Glomerular endothelial cell (primary cell): ENCODE measurements at regions not wholly inside any gene's neighbourhood (a gene's known extent, or its start where the extent isn't known, plus 50 kb on each side); places are given as distances from the start of the nearest gene placed in this dataset.

ENCODE experiments used
- DNase-seq: peaks from one replicate; pipeline ENCODE4 v3.0.0-alpha.2; 2011; ENCODE audit warnings: low read depth, low spot score; ENCODE audit errors: extremely low read depth

DNA sequence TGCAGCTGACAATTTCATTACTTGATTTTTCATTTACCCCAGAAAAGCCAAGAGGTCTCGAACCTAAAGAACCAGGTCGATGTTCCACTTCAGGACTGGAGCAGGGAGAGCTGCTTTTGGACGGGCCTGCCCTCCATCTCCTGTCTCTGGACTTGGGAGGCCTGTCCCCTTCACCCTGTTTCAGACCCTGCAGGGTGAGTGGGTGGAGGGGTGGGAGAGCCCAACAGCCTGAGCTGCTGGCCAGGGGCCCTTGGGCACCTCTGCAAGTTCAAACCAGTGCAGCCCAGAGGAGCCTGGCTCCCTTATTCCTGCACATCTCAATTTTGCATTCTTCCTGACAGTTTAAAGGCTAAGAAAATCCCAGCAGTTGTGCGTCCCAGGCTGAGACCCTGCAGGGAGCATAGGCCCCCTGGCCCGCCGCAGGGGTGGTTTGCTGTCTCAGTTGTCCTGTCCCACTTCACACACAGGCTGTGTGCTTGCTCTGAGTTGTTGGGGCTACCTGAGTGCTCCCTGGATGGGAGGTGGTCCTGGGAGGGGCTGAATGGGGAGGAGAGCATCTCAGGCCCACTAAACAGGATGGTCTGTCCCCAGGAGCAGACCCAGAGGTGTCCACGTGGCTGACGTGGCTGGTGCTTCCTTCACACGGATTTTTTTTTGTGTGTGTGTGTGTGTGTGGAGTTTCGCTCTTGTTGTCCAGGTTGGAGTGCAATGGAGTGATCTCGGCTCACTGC, 443.7 kb downstream of the PTPRU start:
- no peak for DNase-seq

DNA sequence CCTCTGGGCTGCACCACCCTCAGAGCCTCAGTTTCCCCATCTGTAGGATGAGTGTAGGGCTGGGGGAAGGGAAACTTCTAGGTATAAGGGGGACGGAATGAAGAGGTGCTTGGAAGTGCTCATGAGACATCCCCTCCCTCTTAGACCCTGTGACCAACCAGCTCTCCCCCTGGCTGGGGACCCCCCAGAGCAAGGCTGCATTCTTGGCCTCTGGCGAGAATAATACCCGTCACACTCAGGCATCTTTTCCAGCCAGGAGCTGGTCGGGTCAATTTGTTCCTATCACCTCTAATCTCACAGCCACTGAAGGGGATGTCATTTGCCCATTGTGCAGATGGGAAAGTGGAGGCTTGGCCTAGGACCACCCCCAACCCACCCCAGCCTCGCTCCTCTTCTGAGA, 443.0 kb downstream of the PTPRU start:
- DNase-seq = no peak

DNA sequence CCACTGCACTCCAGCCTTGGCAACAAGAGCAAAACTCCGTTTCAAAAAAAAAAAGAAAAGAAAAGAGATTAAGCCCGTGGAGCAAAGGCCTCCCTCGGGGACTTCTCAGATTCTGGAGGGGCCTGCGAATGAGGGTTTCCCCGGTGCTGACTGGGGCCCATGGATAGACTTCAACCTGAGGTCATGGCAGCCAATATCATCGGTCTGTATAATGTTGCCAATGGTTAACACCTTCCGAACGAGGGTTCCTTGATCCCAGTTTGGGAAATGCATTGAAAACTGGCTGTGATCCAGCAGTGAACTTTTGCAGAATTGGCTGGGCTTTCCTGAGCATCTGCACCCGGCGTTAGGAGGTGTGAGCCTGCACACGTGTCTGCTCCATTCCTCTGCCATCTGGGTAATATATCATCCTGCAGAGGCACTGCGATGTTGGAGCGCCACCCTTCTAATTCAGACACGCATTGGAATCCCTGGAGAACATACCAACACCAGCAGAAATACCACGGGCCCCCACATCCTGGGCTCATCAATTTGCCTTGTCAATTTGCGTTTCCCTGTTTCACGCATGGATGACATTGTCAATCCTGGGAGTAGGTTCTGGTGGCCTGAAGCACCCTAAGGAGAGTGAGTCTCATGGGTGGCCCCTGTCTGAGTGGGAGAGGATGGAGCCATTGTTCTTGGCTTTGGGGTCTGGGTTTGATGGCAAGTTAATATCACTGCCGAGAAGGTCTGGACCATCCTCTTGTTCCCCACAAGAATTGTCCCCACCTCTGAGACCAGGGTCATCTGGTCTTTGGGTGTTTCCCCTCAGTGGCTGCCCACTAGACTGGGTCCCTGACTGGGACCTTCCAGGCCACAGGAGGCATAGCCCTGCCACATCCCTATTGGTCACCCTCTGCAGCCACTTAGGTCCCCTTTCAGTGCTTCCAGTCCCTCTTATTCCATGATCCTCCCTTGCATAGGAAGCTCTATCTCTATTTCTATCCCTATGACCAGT, 441.0 kb downstream of the PTPRU start:
- DNase-seq = no peak

DNA sequence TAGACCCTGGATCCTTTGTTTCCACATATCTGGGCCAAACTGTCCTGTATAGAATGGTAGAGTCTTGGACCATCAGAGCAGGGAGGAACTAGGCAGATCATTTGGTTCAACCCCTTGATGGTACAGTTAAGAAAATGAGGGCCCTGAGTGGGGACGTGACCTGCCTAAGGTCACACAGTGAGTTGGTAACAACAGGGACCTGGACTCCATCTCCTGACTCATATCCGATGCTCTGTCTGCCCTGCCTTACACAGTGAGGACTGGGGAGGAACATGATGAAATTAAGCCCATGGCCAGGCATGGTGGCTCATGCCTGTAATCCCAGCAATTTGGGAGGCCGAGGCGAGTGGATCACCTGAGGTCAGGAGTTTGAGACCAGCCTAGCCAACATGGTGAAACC, 440.2 kb downstream of the PTPRU start:
- DNase-seq = no peak

DNA sequence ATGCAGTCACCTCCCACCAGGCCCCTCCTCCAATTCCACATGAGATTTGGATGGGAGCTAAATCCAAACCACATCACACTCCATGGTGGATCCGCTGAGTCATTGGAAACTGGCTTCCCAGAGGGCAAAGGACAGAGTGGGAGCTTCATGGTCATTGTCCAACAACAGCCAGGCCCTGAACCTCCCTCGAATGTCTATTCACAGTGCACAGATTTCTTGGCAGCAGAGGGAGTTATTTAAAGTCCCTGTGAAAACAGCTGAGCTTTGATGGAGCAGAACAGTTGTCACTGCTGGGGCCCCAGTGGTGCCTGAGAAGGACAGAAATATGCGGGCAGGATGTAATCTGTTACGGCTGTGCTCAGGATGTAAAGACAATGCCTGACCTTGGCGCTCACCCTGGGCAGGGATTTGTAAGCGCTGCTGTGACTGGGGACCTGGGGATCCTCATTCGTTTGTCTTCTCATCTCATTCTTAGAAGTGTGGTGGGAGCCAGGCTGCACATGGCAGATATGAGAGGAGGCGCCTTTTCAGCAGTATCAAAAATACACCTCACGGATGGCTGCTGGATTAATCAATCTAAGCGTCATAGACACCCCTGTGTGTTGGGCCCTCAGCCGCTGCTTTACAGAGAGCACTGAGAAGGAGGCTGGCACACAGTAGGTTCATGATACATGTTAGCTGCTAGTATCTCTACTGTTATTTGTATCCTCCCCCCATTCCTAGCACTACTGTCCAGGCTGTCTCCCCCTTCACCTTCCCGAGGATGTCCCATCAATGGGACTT, 439.4 kb downstream of the PTPRU start:
- DNase-seq = no peak

DNA sequence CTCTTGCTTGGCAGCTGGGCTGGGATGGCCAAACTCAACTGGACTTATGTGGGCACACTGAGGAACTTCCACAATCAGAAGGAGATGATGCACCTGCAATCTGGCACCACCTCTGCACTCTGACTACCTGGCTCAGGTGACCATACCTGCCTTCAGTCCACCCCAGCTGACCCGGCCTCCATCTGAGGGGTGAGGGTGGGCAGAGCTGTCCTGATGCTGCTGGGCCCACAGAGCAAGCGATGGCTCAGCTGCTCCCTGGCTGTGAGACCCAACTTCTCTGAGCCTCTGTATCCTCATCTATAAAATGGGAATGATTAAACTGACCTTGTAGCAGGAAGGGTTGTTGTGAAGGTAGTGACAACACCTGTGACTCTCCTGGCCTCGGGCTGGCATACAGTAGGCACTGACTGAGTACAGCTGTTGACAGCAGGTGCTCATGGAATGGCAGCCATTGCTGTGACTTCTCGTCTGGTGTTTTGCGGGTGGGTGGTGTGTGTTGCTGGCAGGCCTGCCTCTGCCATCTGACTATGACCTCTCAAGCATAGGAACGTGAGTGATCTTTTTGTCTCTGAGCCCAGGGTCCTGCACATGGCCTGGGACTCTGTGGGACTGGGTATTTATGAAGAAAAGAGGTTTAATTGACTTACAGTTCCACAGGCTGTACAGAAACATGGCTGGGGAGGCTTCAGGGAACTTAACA, 438.5 kb downstream of the PTPRU start:
- DNase-seq = no peak

DNA sequence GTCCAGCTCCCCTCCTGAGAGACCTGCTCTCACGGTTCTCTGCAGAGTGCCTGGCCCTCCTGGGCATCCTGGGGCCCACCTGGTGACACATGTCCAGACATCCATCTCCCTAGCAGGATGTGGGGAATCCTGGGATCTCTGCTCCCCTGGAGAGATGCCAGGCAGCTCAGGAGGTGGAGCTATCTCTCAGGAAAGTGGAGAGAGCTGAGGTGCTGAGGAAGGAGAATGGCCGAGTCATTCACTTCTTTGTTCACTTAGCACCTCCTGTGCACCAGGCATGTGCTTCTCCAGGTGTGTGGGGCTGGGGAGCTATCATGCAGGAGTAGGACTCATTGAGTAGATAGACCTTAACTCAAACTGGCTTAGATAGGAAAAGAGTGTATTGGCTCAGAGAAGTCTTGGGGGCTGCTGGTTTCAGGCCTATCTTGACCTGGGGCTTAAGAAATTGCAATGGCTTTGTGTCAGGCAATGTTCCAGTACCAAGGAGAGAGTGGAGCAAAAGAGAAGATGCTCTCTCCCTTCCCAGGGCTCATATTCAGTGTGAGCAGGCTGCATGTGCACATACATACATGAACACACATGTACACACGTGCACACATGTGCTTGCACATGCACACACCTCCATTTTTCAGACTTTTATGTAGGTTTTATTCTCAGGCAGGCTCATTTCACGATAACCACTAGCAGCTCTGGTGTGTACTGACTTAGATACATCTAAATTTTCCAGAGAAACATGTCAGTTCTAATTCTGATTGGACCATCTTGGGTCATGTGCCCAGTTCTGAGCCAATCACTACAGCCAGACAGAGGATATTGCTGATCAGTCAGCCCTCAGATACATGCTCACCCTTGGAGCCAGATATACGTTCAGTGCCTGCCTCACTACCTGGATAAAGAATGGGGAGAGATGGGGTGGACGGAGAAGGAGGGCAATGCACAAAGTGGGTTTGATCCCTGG, 437.6 kb downstream of the PTPRU start:
- DNase-seq = no peak

DNA sequence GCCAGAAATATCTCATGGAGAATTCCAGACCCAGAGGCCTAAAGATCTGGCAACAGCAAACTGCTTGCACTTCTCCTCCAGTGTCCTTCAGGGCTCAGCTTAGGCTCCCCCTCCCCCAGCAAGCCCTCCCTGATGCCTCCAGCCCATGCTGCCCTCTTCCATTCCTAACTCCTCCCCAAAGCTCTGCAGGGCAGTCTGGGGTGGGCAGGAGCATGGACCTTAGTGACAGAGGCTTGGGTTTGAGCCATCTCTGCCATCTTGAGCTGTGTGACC, 436.8 kb downstream of the PTPRU start:
- no peak for DNase-seq

DNA sequence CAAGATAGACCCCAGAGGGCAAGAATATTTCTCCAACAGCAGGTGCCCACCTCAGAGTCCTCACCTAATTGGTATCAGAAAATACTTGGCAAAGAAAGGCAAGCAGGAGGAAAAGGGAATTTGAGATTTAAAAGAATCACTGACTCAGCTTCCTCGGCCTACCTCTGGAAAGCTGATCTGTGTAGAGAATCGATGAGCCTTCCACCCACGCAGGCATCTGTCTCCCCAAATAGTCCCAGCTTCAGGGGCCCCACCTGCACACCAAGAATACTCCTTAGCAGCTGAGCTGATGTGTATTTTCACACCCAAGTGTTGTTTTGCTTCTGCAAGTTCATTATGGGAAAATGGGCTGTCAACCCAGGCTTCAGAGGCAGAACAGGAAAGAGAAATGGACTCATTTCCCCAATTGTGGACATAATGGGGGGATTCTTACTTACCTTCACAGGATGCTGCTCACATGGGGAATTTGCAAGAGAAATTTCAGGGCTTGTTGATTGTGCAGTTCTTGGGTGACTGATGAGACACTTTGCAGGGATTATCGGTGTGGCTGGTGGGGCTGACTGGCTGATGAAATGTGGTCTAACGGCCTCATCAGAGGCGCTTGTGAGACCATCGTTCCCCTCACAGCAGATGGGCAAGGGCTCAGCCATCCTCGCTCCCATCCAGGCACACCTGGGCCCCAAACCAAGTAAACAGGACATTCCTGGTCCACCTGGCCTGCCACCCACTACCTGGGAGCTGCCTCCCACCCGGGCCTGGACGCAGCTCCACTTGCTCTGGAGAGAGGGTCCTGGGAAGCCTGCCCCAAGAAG, 436.3 kb downstream of the PTPRU start:
- DNase-seq = no peak

DNA sequence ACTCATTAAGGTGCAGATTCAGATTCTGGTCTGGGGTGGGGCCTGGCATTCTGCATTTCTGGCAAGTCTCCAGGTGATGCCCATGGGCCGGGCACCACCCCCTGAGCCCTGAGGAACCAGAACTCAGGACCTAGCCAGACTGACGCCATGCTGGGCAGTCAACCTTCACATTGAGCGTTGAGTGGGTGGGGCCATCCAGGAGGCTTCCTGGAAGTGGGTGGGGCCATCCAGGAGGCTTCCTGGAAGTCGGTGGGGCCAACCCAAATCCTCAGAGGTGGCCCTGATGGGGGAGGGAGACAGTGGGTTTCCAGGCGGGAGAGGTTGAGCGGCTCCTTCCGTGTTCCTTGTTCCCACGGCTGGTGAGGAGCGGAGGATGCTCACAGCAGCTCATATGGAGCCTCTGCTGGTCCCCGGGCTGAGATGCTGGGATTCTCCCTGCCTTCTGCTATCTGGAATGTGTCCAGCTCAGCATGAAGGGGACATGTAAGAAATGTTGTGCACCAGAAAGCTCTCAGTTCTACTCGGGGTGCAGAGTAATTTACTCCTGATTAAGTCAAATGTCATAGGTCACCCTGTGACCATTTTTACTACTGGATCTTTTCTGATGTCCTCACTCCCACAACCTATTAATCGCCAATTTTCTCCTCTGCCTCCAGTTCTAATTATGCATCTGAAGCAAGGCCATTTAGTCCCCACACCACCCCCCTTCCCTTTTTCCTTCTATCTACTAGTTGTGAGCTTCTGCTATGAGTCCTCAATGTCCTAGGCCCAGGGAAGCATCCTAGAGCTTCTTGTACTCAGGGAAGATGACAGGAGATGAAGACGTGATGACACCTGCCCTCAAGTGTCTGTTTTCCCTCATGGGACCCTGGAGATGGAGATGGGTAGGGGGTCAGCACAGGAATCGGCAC, 435.4 kb downstream of the PTPRU start:
- no peak for DNase-seq

DNA sequence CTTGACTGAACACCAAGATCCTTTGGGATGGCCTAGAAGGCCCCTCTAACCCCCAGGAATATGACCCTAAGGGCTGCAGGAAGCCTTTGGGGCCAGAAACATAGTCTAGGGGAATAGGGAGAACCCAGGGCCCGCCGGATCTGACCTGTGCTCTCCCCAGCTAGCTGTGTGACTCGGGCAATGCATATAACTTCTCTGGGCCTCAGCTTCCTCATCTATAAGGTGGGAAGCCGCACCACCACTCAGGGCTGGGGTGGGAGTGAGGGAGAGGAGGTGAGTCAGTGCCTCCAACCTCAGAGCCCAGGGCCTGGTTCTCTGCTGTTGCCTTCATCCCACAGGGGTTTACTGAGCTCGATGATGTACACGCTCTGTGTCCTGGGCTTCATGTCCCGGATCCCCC, 434.4 kb downstream of the PTPRU start:
- no peak for DNase-seq

DNA sequence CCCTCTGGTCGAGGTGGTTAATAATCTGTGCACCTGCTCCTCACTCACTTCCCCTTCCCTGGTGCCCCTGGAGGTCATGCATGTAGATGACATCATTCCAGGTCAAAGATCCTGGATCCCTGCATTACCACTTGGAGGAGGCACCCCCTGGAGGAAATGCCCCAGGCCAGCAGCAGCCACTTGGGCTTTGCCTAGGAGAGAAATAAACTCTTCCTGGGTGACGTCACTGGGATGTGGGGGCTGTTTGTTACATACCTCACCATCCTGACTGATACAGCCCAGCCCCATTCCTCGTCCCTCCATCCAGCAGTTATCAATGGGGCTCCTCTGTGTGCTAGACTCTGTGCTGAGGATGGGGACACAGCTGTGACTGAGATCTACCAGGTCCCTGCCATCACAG, 433.6 kb downstream of the PTPRU start:
- DNase-seq = no peak

DNA sequence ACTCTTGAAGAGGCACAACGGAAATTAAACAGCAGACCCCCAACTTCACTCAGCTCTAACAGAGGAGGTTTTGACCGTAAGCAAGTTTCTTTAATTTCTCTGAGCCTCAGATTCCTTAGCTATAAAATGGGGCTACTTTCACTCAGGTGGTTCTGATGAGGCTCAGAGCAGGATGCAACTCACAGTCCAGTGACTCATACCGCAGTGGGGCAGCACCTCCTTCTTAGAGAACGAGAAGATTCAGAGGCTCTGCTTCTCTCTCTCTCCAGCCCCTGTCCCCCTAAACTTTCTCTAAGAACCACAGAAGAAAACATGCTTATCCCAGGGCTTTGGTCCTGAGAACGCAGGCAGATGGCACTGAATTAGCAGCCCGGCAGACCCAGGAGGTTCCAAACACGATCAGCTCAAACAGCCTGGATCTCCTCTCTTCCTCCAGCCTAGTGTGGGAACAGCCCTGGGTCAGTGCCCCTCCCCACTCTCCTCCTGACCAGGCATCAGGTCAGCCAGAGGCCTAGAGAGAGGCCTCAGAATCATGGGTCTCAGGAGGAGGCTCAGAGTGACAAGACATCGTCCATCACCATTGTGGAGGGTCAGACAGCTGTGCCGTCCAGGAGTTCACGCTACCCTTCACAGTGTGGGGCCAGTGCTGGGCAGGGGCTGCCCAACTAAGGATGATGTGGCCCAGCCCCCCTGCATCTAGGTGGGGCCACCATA, 433.0 kb downstream of the PTPRU start:
- DNase-seq = no peak

DNA sequence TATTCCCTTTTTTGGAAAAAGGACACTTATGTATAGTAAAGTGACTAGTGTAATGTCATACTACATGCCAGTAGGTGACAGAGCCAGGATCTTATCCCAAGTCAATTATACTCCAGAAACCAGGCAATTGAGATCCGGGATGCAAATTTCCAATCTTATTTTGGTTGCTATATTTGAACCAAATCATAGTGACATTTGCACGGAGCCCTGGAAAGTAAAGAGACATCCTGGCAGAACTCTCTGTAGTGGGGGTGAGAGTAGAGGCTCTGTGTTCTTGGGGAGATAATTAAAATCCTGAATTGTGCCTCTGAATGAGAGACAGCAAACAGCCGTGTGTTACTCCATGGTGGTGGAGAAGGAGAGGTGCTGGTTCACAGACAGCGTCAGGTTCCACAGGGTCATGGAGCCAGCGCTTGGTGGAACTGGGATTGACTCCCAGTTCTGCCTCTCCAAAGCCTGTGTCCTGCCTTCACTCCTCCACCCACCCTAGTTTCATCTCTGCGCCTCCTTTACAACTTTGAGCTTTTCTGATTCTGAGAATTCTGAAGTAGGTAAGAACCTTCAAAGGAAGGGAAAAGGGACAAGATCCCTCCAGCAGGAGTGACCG, 432.3 kb downstream of the PTPRU start:
- DNase-seq = no peak

DNA sequence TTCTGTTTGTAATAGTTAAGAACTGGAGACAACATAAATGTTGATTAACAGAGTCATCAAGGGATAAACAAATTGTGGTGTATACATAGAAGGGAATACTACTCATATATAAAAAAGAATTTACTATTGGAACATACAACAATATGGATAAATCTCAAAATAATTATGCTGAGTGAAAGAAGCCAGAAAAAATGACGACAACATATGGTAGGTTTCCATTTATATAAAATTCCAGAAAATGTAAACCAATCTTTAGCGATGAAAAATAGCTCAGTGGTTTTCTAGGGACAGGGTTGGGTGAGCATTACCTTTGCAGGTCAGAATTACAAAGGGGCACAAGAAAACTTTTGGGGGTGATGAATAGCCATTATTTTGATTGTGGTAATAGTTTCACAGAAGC, 431.6 kb downstream of the PTPRU start:
- no peak for DNase-seq

DNA sequence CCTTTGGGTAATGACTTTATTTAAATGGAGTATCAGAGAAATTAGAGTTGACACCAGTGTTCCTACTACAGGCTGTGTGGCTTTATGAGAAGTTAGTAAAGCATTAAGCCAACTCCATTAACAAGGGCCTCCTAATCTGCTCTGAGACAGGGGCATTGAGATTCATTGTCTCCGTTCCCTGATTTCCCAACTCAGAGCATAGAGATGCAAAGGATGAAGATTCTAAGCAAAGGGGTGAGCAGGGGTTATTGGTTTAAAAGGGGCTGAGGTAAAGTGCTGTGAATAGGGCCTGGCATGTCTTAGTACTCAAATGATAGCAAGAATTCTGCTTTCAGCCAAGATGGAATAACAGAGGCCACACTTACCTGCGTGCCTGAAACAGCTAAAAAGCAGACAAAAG, 428.4 kb downstream of the PTPRU start:
- no peak for DNase-seq

DNA sequence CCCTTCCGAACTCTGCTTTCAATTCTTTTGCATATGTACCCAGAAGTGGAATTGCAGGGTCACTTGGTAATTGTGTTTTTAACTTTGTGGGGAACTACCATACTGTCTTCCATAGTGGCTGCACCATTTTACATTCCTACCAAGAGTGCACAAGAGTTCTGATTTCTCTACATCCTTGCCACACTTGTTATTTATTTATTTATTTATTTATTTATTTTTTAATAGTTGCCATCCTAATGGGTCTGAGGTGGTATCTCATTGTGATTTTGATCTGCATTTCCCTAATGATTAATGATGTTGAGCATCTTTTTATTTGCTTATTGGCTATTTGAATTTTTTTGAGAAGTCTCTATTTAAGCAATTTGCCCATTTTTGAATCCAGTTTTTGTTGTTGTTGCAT, 422.4 kb downstream of the PTPRU start:
- DNase-seq = no peak
